ENCODE measurements at regions not wholly inside any gene's neighbourhood (a gene's known extent, or its start where the extent isn't known, plus 50 kb on each side); places are given as distances from the start of the nearest gene placed in this dataset.
"Not testable (repeated sequence)": the region's sequence is repeated elsewhere in the genome, so short reads cannot be mapped to it uniquely, and the experiment has no call there.

DNA sequence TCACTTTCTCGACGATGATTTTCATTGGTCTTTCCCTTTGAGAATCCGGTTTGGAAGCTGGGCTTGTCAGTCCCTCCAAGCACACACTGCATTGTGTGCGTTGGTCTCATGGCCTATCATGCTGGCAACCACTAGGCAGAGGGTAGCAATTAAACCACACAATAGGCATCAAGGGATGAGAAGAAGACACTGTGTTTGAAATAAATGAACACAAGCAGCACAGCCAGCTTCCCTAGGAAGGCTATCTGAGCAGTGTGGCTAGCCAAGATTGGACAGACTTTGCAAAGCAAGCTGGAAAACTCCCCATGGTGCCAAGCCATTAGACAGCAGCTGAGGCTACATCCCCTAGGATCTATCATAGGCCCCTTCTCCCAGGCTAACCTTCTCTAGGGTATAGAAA is 288.7 kb downstream of the NUF2 start:
- in situ Hi-C loops (cut with HindIII; ENCODE audit: low pct_ligation_motif_present, low pct_unique_long_range_greater_than_20kb, low sequenced_read_pairs), result no loop called here
- no peak for DNase-seq

DNA sequence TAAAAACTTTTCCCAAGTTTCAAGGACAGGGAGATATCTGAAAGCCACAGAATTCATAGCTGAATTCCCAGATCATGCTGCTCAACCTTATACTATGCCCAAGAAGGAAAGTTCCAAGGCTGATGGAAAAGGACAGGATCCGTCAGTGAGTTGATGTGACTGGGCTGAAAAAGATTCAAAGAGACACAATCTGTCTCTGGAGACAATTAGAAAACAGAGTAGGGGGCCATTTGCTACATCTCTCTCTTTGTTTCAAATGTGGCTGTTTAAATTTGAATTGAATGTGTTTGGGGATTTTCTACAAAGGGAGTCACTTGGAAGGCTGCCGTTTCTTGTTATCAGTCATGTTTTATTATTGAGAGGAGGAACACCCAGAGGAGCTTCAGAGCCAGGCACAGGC is 292.6 kb downstream of the NUF2 start:
- no peak for DNase-seq
- in situ Hi-C loops (cut with HindIII; ENCODE audit: low pct_ligation_motif_present, low pct_unique_long_range_greater_than_20kb, low sequenced_read_pairs), result no loop called here

DNA sequence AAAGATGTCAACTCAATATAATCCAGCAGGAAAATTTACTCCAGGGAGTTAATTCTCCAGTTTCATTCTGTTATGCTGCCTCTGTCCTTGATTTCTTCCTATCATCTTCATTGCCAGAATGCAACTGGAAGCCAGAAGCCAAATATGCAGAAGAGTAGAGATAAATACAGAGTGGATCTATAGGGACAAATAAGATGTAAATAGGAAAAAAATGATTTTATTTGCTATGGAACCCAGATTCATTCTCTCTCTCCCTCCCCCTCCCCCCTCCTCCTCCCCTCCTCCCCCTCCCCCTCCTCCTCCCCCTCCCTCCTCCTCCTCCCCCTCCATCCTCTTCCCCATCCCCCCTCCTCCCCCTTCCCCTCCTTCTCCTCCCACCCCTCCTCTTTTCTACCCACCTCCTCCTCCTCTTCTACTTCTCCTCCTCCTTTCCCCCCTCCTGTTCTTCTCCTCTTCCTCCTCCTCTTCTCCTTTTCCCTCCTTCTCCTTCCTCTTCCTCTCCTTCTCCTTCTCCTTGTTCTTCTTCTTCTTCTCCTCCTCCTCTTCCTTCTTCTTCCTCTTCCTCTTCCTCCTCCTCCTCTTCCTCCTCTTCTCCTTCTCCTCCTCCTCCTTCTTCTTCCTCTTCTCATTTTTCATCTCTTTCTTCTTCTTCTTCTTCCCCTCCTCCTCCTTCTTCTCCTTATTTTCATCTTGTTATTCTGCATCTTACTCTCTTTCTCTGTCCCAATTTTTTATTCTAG is 306.4 kb downstream of the NUF2 start:
- in situ Hi-C loops (cut with HindIII; ENCODE audit: low pct_ligation_motif_present, low pct_unique_long_range_greater_than_20kb, low sequenced_read_pairs), result no loop called here
- no peak for DNase-seq

DNA sequence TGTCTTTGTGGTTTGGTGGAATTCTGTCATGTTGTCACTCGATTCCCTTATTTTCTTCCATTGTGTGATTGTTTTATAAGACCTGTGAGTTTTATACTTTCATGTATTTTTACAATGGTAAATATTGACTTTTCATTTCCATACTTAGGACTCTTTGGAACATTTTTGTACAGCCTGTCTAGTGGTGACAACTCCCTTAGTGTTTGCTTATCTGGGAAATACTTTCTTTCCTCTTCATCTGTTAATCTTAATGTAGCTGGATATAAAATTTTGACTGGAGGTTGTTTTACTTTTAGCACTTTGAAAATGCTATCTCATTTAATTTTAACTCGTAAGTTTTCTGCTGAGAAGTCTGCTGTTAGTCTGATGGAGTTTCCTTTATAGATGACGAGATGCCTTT is 310.5 kb downstream of the NUF2 start:
- in situ Hi-C loops (cut with HindIII; ENCODE audit: low pct_ligation_motif_present, low pct_unique_long_range_greater_than_20kb, low sequenced_read_pairs), result no loop called here
- DNase-seq, result no peak

DNA sequence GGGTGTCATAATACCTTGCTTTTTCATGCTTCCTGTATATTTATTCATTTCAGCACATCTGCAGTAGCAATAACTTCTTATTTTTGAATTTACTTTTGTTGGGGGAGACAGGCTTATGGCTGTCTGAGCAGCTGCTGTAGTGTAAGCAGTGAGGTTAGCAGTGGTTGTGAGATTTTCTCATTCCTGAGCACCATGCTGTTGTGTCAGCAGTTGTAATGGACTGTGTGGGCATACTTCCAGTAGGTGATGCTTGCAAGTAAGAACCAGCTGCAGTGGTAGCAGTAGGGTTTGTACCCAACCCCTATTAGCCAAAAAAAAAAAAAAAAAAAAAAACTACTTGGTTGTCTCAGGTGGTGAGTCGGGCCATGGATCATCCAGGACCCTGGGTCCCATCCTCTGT is 311.6 kb downstream of the NUF2 start:
- no peak for DNase-seq
- in situ Hi-C loops (cut with HindIII; ENCODE audit: low pct_ligation_motif_present, low pct_unique_long_range_greater_than_20kb, low sequenced_read_pairs), result no loop called here

DNA sequence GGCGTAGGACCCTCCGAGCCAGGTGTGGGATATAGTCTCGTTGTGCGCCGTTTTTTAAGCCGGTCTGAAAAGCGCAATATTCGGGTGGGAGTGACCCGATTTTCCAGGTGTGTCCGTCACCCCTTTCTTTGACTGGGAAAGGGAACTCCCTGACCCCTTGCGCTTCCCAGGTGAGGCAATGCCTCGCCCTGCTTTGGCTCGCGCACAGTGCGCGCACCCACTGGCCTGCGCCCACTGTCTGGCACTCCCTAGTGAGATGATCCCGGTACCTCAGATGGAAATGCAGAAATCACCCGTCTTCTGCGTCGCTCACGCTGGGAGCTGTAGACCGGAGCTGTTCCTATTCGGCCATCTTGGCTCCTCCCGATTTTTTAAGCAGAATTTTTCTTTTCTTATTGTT is 323.9 kb downstream of the NUF2 start:
- DNase-seq; in situ Hi-C loops (cut with HindIII; ENCODE audit: low pct_ligation_motif_present, low pct_unique_long_range_greater_than_20kb, low sequenced_read_pairs): not testable (repeated sequence)

DNA sequence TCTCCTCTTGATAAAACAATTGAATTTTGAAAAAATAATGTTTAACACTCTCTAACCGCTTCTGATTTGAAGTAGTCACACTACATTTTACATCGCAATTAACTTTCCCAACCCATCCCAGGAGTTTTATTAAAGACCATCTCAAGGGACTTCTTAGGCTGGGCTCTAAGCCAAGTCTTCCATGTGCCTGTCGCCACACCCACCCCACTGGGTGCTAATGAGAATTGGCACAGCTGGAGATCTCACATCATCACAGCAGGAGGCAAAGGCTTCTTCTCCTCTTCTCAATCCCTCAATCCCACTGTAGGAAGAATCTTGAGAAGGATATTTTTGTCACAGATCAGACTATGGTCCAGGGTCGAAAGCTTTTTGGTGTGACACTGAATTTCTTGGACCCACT is 328.9 kb downstream of the NUF2 start:
- DNase-seq, result no peak
- in situ Hi-C loops (cut with HindIII; ENCODE audit: low pct_ligation_motif_present, low pct_unique_long_range_greater_than_20kb, low sequenced_read_pairs), result no loop called here

DNA sequence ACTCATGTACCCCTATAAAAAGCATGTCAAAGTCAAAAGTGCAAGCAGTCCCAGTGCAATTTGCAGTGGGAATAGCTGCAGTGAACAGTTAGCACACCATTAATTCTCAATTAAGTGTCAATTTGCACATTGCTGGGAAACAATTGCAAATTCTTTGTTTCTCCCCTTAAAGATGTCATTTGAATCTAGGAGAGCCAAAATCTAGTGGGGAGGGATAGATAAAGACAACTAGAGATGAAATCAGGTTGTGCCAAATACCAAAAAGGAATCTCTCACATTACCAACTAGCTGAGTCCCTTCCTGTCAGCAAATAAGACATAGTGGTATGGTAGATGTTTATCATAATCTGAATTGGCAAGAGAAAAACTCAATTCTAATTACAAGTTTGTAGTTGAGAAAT is 330.7 kb downstream of the NUF2 start:
- in situ Hi-C loops (cut with HindIII; ENCODE audit: low pct_ligation_motif_present, low pct_unique_long_range_greater_than_20kb, low sequenced_read_pairs), result no loop called here
- DNase-seq, result no peak

DNA sequence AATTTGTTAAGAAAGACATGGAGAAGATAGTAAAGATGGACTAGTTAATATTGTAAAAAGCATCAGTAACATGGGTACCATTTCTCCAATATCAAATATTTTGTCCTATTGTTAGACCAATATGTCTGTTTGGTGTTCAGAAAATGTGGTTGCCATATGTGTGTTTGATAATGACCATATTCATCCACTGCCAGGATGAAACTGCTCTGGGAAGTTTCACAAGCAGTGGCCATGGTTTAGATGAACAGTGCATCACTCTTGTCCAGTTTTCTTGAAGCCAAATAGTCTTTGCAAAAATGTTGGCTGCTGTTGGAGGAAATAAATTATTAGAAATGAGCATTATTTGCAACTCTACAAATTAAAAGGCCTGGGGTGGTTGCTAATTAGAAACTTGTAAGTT is 333.8 kb downstream of the NUF2 start:
- DNase-seq, result no peak
- in situ Hi-C loops (cut with HindIII; ENCODE audit: low pct_ligation_motif_present, low pct_unique_long_range_greater_than_20kb, low sequenced_read_pairs), result no loop called here

DNA sequence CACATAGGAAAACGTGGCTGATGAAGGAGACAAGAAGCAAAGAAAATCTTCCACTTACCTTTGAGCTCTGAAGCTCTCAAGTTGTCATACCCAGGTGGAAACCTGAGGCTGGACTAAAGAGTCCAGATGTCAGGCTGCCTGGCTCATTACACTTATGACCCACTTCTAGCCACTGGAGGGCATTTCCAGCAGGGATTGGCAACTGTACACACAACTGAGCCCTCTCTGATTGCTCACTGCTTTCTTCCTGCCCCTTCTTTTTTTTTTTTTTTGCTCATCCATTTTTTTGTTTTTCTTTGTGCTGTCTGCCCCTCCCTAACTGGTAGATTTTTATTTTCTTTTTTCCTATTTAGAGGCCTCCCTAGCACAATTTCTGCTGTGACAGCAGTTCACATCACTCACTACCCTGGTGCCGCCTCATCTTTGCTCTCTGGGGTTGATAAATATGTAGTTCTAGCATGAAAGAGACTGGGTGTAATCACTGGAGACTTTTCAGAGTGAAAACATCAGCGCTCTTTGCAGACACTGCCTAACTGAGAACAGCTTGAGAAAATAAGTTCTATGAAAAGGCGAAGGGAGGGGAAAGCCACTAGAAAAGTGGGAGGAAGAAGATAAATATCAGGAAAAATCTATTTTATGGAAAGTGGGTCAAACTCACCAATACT is 334.5 kb downstream of the NUF2 start:
- in situ Hi-C loops (cut with HindIII; ENCODE audit: low pct_ligation_motif_present, low pct_unique_long_range_greater_than_20kb, low sequenced_read_pairs), result no loop called here
- DNase-seq, result no peak

DNA sequence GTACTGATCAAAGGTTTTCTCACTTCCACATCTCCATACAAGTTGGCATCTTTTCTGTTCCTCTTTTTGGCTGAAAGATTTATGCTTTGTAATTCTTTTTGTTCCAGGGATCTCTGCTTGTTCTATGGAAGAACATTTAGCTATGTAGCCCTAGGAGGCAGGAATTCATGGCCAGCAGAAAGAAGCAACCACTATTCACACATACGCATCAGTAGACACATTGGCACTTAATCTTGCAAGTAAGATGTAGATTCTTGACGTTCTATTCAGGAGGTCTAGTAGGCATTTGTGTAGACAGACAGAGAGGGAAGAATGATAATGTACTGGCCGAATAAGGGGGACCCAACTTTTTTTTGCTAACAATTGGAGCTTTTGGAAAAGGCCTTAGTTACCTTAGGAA is 336.0 kb downstream of the NUF2 start:
- no peak for DNase-seq
- in situ Hi-C loops (cut with HindIII; ENCODE audit: low pct_ligation_motif_present, low pct_unique_long_range_greater_than_20kb, low sequenced_read_pairs), result no loop called here

DNA sequence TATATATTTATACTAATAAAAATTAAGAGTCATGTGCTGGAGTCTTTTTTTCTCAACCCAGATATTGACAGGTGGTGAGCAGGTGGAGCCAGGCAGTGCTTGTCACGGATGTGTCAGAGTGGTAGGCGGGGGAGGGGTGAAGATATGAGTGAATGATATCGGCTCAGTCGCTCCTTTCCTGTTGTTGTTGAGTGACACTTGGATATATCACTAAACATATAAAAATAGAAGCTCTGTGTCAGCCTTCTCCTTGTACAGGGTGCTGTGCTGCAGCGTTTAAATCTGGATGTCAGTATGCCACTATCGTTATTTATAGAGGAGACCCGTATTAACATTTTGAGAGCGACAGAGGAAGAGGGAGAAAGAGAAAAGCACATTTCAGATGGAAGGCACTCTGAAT is 339.6 kb downstream of the NUF2 start:
- in situ Hi-C loops (cut with HindIII; ENCODE audit: low pct_ligation_motif_present, low pct_unique_long_range_greater_than_20kb, low sequenced_read_pairs), result no loop called here
- DNase-seq, result no peak

DNA sequence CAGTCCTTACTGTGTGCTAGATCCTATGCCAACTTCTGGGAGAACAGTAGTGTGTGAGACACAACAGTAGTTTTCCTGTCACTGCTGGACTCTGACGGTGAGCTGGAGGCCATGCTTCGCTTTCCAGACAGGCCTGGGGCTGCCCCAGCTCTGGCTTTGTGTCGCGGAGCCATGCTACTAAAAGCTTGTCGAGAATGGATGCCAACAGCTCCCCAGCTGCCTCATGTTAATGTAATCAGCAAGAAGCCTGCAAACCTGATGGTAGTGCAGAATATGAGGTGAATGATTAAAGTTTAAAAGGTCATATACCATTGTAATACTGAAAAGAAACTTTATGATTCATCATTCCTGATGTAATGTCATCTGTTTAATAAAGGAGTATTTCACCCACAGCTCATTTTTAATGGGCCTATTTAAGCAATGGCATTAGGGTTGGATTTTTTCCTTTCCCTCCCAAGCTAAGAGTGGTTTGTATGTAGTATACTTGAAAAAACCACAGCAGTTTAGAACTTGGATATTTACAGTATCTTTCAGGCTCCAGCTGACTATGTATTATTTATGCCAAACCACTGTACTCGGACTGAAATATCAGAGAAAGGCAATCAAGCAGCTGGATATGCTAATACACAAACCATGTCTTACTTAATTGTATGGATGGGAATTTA is 343.0 kb downstream of the NUF2 start:
- DNase-seq, result no peak
- in situ Hi-C loops (cut with HindIII; ENCODE audit: low pct_ligation_motif_present, low pct_unique_long_range_greater_than_20kb, low sequenced_read_pairs), result no loop called here

DNA sequence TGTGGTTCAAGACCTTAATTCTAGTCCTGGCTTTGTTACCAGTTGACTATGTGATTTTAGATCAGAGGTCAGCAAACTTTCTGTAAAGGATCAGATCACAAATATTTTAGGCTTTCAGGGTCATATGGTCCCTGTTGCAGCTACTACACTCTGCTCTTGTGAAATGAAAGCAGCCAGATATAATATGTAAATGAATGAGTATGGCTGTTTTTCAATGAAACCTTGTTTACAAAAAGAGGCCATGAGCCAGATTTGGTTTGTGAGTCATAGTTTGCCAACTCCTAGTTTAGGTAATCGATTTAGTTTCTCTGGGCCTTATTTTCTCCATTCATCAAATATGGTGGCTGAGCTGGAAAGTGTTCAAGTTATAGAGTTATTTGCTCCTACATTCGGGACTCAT is 346.7 kb downstream of the NUF2 start:
- no peak for DNase-seq
- in situ Hi-C loops (cut with HindIII; ENCODE audit: low pct_ligation_motif_present, low pct_unique_long_range_greater_than_20kb, low sequenced_read_pairs), result no loop called here

DNA sequence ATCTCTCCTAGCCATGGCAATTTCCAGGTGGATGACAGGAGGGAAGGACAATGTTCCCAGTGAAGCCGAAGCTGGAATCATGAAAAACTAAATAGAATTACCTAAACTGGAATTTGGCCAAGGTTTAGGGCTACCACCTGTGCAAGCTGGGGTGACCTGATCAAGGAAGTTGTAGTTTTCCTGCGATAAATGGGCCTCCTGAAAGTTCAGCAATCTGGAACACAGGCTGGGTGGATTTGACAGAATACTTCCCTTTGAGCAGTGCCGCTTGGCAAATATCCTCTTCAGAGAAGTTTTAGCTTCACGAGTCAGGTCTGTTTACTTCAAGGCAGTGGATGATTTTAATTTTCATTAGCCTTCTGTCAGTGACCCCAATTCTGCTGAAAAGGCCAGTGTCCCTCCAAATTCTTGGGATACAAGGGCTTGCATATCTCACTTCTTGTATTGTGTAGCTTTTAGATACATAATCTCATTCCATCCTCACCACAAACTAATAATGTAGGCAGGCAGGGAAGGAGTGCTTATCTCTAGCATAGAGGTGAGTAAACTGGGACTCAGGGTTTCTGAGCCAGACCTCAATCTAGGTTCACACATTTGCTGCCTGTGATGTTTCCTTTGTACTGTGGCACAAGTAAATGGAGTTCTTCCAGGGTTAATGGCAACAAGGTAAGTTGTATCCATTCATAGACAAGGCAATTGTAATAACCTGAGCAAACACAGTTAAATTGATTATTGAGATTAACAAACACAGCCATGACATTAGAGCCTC is 349.4 kb downstream of the NUF2 start:
- in situ Hi-C loops (cut with HindIII; ENCODE audit: low pct_ligation_motif_present, low pct_unique_long_range_greater_than_20kb, low sequenced_read_pairs), result no loop called here
- DNase-seq, result no peak

DNA sequence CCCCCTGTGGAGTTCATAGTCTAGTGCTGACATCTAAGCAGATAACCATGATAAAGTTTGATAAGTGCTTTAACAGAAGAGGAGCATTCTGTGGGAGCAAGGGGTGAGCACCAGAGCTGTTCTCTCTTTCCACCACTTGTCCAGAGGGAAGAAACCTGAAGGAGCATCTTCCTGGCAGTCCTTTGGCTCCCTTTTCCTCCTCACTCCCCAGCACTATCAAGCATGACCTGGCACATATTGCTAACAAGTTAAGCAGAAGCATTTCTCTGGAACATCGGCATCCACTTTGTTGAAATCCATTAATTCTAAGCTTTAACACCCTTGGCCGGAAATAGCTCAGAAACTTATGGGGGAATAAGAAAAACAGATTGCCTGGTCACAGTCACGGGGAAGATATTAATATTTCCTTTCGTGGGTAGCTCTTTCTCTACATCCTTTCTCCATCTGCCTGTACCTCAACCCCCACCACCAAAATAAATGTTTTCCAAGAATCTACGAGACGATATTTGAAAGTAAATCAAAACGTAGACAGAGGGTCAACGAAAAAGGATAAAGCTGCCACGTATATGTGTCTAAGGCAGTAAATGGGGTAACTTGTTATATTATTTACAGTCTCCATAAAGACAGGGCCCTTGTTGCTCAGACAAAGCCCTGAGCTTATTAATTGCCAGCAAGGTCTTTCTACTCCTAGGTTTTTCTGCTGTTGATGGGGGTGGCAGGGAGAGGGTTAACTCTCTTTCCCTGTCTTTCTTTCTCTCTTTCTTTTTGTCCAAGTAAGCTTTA is 351.4 kb downstream of the NUF2 start:
- in situ Hi-C loops (cut with HindIII; ENCODE audit: low pct_ligation_motif_present, low pct_unique_long_range_greater_than_20kb, low sequenced_read_pairs), result no loop called here
- DNase-seq, result no peak

DNA sequence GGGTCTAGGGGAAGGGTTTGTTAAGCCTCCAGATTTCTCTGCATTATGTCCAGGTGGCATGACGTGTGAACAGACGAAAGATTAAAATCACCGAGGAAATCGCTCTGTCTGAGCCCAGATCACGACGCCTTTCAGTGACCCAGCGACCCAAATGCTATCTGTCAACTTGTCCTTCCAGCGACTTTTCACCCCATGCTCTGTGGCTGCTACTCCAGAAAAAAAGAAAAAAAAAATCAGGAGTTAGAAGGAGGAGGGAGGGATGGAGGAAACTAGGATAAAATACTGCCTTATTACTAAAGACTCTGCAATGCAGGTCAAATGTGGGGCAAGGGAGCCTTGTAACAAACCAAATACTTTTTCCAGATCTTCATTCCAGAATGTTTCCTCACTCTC is 352.0 kb downstream of the NUF2 start:
- DNase-seq, result no peak
- in situ Hi-C loops (cut with HindIII; ENCODE audit: low pct_ligation_motif_present, low pct_unique_long_range_greater_than_20kb, low sequenced_read_pairs), result no loop called here

DNA sequence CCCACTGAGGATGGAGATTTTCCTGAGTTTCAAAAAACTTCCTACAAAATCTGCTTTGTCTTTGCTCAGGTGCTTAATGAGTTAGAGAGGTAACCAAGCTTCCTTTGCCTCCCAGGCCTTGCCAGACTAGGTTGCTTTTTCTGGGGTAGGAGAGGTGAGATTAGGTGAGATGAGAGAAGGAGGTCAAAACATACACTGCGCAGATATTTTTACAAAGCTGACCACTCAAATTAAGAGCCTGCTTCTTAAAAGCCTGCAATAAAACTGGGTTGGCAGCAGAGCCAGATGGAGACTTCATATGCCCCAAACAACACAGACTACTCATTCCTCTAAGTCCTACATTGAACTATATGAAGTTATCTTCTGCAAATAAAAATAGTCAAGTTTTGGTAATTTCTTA is 352.5 kb downstream of the NUF2 start:
- DNase-seq, result no peak
- in situ Hi-C loops (cut with HindIII; ENCODE audit: low pct_ligation_motif_present, low pct_unique_long_range_greater_than_20kb, low sequenced_read_pairs), result no loop called here

DNA sequence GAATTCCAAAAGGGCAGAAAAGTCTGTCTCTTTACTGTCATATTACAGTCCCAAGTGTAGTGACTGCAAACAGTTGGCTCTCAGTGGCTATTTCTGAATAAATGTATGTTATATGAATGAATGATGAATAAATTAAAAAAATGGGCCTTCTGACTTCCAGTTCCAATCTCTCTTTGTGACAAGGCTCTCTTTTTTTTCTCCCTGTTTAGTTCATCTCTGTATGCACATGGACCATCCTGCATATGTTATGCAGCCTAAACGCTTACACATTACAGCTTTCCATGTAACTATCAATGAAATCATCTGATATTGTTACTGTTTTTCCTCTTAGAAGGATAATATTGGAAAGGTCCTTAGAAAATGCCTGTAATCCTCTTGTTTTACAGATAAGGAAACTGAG is 363.0 kb downstream of the NUF2 start:
- in situ Hi-C loops (cut with HindIII; ENCODE audit: low pct_ligation_motif_present, low pct_unique_long_range_greater_than_20kb, low sequenced_read_pairs), result no loop called here

More for the DNA sequence above, 363.0 kb downstream of the NUF2 start:
- DNase-seq, result no peak
